CD4-positive, alpha-beta T cell treated with Interleukin-17A for 4 hours (primary cell): ENCODE measurements at regions not wholly inside any gene's neighbourhood (a gene's known extent, or its start where the extent isn't known, plus 50 kb on each side); places are given as distances from the start of the nearest gene placed in this dataset.
"Not testable (repeated sequence)": the region's sequence is repeated elsewhere in the genome, so short reads cannot be mapped to it uniquely, and the experiment has no call there.

Experiments used
- DNase-seq: peaks from one replicate; pipeline ENCODE4 v3.0.0-alpha.2; 2020; ENCODE audit warnings: mixed read lengths

GRCh38 chr3:101999177-101999779 is 150.0 kb downstream of the NFKBIZ start:
- DNase-seq, result no peak

GRCh38 chr3:102000620-102001209 is 151.4 kb downstream of the NFKBIZ start:
- DNase-seq, result no peak

GRCh38 chr3:102002056-102002455 is 152.7 kb downstream of the NFKBIZ start:
- DNase-seq, result no peak

DNA sequence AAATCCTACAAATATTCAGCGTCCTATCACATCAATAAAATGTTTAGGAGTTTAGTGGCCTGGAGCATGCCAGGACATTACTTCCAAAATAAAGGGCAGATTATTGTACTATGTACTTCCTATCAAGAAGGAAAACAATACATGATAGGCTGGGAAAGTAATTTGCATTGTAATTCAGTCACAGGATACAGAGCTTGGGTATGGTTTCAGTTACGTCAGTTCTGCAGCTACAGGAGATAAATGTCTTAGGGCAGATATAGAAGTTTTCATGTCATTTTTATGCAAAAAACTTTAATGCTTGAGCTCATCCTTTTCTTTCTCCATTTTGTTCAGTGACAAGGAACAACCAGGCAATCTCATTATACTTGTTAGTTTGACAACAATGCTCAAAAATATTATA is 155.2 kb downstream of the NFKBIZ start:
- no peak for DNase-seq

DNA sequence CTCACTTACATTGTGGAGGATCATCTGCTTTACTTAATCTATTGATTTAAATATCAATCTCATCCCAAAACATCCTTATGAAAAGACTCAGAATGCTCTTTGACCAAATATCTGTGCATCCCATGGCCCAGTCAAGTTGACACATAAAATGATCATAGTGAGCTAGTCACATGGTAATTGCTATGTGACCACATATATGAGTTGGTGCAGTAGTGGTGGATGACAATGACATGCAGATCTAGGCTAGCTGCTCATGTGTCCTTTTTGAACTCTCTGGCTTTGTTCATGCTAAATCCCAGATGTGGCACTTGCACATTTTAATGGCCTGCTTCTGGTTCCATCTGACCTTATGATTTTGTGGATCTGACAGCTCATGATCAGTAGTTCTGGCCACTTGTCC is 156.2 kb downstream of the NFKBIZ start:
- DNase-seq, result no peak

DNA sequence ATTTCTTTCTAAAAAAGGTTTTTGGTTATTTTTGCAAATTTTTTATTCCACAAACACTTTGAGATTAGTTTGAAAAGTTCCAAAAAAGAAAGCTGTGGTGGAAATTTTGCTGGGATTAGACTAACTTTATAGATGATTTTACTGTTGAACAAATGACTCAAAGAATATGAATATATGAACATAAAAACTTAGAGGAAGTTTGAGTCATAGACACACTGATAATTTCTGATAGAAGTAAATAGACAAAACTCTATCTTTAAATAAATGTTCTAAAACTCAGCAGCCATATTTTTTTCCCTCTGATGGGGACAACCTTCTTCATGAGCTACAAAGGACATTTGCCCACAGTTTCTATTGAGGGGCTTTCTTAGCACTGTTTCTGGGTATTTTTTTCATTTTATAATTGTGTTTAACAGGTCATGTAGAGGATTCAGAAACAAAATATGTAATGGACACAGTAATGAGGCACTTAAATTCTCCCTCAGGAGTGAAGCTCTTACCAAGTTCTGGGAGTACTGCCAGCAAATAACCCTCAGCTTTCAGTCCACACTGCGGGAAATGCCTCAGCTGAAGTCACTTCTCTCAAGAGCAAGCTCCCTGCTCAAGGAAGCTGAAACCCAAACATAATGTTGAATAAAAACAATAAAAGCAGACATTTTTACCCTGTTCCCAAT is 157.6 kb downstream of the NFKBIZ start:
- DNase-seq, result no peak

DNA sequence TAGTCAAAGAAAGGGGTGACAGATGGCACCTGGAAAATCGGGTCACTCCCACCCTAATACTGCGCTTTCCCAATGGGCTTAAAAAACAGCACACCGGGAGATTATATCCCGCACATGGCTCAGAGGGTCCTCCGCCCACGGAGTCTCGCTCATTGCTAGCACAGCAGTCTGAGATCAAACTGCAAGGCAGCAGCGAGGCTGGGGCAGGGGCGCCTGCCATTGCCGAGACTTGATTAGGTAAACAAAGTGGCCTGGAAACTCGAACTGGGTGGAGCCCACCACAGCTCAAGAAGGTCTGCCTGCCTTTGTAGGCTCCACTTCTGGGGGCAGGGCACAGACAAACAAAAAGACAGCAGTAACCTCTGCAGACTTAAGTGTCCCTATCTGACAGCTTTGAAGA is 159.1 kb downstream of the NFKBIZ start:
- DNase-seq, result not testable (repeated sequence)

DNA sequence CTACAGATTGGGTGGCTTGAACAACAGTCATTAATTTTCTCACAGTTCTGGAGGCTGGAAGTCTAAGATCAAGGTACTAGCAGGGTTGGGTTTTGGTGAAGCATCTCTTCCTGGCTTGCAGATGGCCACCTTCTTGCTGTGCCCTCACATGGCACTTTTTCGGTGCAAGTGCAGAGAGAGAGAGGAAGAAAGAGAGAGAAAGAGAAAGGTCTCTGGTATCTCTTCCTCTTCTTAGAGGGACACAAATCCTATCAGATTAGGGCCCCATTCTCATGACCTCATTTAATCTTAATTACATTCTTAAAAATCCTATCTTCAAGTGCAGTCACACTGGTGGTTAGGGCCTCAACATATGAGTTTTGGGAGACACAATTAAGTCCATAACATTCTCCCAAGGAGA is 167.1 kb downstream of the NFKBIZ start:
- no peak for DNase-seq

DNA sequence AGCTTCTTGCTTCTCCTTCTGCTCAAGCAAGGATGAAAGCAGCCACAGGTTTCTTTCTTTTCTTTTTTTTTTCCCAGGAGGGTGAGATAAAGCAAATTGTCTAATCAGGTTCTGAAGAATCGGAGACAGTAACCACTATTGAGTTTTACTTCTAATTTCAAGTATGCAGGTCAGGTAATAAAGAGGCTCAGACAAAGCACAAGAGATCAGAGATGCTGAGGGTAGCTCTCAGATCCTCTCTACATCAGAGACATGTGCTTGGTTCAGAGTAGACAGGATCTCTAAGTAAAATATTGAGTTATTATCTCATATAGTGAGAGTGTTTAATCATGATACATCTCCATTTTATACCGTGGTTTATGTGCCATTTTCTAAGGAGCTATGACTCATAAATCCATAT is 168.5 kb downstream of the NFKBIZ start:
- no peak for DNase-seq

DNA sequence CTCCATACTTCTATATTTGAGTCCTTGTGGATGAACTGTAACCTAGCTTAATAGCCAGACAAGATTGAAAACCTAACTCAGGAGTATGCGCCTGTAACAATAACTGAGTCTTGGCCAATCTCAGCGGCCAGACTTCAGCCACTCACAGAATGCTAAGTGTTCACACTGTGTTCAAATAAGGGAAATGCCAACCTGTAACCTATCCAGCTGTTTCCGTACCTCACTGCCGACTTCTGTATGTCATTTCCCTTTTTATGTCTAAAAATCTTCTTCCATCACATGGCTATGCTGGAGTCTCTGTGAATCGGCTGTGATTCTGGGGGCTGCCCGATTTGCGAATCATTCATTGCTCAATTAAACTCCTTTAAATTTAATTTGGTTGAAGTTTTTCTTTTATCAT is 169.2 kb downstream of the NFKBIZ start:
- DNase-seq, result no peak

DNA sequence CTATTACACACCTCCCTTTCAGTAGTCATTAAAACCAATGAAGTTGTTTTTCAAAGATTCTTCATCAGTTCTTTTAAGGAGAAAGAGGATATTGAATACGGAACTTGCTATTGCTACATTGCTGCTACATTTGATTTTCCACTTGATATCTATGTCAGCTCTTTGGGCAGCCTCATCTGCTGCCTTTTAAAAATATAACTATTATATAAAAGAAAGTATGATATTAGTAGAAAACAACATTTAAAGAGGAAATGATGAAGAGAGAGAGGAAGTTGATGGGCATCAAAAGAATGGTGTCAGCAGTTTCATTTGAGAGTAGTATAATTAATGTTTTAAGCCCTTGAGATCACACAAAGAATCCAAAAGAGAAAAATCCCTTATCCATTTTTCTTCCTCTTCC is 171.4 kb downstream of the NFKBIZ start:
- no peak for DNase-seq

DNA sequence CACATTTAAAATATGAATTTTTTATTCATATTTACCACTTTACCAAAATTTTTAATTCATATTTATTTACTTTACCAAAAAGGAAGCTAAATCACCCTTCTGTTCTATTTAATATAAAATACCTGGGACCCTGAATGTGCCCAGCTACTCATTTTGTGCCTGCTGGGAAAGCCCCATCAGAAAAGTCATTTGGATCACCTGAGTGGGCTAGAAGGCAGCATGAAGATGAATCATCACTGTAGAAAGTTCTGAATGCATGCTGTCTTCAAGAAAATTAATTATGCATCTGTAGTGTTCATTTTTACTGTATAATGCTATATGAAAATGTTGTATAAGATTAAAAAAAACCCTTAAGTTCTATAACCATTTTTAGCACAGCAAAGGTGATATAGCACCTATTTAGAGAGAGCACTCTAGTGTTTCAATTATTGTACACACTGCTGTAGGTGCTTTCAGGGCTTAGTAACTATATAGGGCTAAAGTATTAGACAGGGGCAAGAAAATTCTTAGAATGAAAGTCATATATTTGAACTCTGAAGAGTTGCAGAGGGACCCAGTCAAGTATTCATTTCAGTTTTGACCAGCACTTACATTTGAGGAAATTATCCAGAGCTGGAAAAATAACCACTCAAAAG is 175.1 kb downstream of the NFKBIZ start:
- DNase-seq, result no peak

DNA sequence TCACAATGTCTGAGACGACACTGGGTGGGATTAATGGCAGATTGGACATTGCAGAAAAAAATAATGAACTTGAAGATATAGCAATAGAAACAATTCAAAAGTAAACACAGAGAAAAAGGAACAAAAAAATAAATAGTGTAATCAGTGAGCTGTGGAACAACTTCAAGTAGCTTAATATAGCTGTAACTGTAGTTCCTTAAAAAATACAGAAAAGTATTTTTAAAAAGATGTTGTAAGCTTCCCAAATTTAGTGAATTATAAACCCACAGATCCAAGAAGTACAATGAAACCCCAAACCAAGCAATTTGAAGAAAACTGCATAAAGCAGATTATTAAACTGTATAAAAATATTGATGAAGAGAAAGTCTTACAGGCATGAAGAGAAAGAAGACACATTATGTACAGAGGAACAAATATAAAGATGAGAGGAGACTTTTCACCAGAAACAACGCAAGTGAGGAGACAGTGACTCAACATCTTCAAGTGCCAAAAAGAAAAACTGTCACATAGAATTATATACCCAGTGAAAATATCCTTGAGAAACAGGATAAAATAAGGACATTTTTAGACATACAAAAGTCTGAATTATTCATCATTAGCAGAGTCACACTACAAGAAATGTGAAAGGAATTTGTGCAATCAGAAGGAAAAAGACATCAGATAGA is 176.4 kb downstream of the NFKBIZ start:
- no peak for DNase-seq

DNA sequence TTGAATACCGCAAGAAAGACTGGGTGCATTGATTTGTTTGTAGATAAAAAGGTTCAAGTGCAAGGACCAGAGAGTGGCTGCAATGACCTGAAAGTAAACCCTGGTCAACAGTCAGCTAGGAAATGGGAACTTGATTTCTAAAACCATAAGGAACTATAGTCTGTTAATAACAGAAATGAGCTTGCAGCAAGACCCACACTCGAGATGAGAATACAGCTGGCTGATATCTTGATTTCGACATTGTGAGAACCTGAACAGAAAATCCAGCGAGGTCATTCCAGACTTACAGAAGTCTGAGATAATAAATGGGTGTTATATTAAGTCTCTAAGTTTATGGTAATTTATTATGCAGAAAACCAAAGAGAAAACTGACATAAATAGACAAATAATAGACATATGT is 177.3 kb downstream of the NFKBIZ start:
- no peak for DNase-seq

- no peak for DNase-seq
Observed at GRCh38 chr3:102030661-102031060, 181.3 kb downstream of the NFKBIZ start.

DNA sequence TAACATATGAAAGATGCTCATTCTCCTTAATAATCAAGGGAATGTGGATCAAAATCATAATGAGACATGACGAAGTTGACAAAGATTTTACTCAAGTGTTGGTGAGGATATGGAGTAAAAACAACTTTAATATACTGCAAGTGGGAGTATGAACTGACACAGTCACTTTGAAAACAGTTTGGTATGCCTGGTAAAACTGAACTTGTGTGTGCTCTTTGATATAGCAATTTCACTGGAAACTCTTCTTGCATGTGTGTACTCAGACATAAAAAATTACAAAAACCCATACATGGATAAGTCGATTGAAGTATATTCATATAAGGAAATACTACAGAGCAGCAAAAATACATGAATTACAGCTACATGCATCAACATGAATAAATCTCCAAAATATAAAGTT is 182.5 kb downstream of the NFKBIZ start:
- no peak for DNase-seq

GRCh38 chr3:102032491-102033383 is 183.4 kb downstream of the NFKBIZ start:
- no peak for DNase-seq

DNA sequence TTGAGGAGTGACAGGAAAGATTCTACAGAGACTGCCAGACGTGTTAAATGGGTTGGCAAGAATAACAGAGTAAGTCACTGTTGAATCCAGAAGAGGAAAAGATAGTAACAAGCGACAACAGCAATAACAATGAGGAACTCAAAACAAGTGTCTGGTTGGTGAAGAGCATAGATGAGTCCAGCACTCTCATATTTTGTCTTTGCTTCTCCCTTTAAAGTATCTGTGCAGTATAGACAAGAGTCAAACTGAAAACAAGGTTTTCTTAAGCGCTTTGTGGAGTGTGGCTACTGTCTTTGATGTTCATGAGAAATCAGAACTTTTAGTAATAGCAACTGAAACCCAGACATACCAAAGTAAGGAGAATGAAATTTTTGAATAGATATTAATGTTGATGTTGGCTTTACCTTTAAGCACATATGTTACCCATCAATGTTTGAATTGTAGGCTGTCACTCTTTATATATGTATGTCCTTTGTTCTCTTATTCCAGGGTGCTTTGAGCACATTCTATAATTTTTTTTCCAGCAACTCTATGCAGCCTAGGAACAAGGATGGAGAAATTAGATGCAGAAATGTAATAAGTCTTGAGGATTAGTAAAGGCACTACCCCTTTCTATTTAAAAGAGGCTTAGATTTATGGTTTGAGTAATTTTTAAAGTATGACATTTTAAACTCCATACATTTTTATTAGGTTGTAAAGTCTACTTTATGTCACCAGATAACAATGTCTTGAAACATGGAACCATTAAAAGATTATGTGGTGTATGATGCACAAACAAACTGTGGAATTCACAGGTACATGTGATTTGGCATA is 185.5 kb downstream of the NFKBIZ start:
- no peak for DNase-seq

DNA sequence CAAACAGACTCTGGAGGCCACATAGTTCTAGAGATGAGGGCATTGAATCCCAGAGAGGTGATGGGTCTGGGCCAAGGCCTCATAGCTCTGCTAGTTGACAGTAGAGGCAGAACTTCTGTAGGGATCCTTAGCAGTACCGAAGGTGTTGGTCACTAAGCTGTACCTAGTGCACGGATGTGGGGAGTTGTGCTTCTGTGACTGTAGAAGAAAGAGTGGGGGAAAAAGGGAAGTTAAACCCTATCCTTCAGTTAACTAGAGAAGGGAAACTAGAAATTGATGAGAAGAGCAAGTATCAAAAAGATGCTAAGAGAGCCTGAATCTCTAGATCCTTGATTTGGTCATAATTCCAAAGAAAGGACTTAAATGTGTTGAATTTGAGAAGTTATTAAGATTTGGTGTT is 186.7 kb downstream of the NFKBIZ start:
- DNase-seq, result no peak

GRCh38 chr3:102036472-102036871 is 187.2 kb downstream of the NFKBIZ start:
- no peak for DNase-seq

DNA sequence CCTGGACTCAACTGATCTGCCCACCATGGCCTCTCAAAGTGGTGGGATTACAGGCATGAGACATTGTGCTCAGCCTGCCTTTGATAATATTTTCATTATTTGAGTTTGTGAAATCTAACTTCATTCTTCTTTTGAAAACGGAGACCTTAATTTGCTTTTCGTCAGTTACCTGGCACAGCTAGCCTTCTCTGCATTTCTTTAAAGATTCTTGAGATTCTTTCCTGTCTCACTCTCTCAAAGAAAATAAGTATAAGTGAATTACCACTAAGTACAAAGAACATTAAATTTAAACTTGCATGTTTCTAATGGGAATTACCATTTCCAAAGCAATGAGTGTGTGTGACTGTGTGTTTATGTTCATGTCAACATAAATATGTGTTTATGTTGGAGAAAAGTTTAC is 187.9 kb downstream of the NFKBIZ start:
- DNase-seq, result no peak

- no peak for DNase-seq
Observed at GRCh38 chr3:102037791-102038190, 188.5 kb downstream of the NFKBIZ start.
